Upper lobe of left lung (tissue), 6 donors: ENCODE measurements at regions not wholly inside any gene's neighbourhood (a gene's known extent, or its start where the extent isn't known, plus 50 kb on each side); places are given as distances from the start of the nearest gene placed in this dataset.
"Not testable (repeated sequence)": the region's sequence is repeated elsewhere in the genome, so short reads cannot be mapped to it uniquely, and the experiment has no call there.

Experiments used
- ATAC-seq, 2 donors: fragments of 200-7000 bp; cut with Tn5 transposase; one replicate each; pipeline ENCODE4 v1.9.1; 2022; ENCODE audit warnings: mild to moderate bottlenecking in 2 of 2, moderate library complexity in 2 of 2; ENCODE audit not compliant: low FRiP score in 2 of 2
- DNase-seq, 2 donors: peaks; one replicate each; pipeline ENCODE4 v3.0.0-alpha.2; 2019 to 2020
- H3K27ac ChIP-seq, 4 donors: fragments of 200-600 bp; sonication (generic); one replicate each; pipeline ENCODE4 v1.5.1; 2016 to 2019
- H3K27me3 ChIP-seq, 4 donors: fragments of 200-600 bp; sonication (generic); one replicate each; pipeline ENCODE4 v1.5.1; 2017 to 2019
- H3K36me3 ChIP-seq, 4 donors: fragments of 200-600 bp; sonication (generic); one replicate each; pipeline ENCODE4 v1.5.1; 2016 to 2019
- H3K4me1 ChIP-seq, 4 donors: fragments of 200-600 bp; sonication (generic); one replicate each; pipeline ENCODE4 v1.5.1; 2018 to 2019
- H3K4me3 ChIP-seq, 4 donors: fragments of 200-600 bp; sonication (generic); one replicate each; pipeline ENCODE4 v1.5.1; 2017 to 2019; ENCODE audit warnings: mild to moderate bottlenecking in 2 of 4, moderate library complexity in 1 of 4
- H3K9me3 ChIP-seq, 4 donors: fragments of 200-600 bp; sonication (generic); one replicate each; pipeline ENCODE4 v1.5.1; 2018 to 2019
- EP300 ChIP-seq, 4 donors: sonication (generic); formaldehyde crosslinking; IDR thresholded peaks; one replicate each; pipeline ENCODE4 v1.5.1; 2017; ENCODE audit warnings: antibody characterized with exemption in 4 of 4, control low read depth in 2 of 4
- POLR2A ChIP-seq, 4 donors: fragments of 450-650 bp; IDR thresholded peaks; one replicate each; pipeline ENCODE4 v1.5.1; 2016 to 2017; ENCODE audit warnings: antibody characterized with exemption in 4 of 4, mild to moderate bottlenecking in 2 of 4
- POLR2AphosphoS5 ChIP-seq, 2 donors: sonication (generic); formaldehyde crosslinking; IDR thresholded peaks; one replicate each; pipeline ENCODE4 v1.5.1; 2017; ENCODE audit warnings: antibody characterized with exemption in 2 of 2
- WGBS, 2 donors: methylation state at CpG; one replicate each; pipeline ENCODE4 v1.1.5; 2017 to 2018; 5-methylcytosine and 5-hydroxymethylcytosine counted together
- TF ChIP-seq, protein P1 (sequence below), 6 experiments: fragments of 450-650 bp in 4 of 6; fragments of 200-600 bp in 2 of 6; sonication (generic) in 2 of 6; IDR thresholded peaks; one replicate each; pipeline ENCODE4 v1.5.1; 2016 to 2019; ENCODE audit warnings: antibody characterized with exemption in 6 of 6
- donor health status: DM: no; HTN: no; CAD: no; lungs with moderate emphysema.
- donor health status: DM: no; HTN: yes; CAD: no; lungs with severe emphysema.

DNA sequence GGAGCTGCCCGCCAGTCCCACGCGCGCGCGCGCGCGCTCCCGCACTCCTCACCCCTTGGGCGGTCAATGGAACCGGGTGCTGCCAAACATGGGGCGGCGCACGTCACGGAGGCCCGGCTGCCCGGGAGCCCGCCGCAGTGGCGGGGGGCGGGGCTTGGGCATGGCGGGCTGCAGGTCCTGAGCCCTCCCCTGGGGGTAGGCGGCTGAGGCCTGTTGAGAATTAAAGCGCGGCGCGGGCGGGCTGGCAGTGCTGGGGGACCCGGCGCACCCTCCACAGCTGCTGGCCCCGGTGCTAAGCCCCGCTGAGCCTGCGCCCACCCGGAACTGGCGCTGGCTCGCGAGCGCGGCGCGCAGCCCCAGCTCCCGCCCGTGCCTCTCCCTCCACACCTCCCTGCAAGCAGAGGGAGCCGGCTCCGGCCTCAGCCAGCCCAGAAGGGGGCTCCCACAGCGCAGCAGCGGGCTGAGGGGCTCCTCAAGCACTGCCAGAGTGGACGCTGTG, 634.2 kb downstream of the ANKRD7 start:
- WGBS, 2 donors, result 90 to 96% methylated on average over 20 to 32 of the region's 49 CpGs
- H3K4me3 ChIP-seq, result peak overlapping the region in 3 of 4 donors; percentile 6 to 38 (median 10)
- H3K36me3 ChIP-seq, result no peaks in the 10 kb centered on the region
- H3K9me3 ChIP-seq, result no peaks in the 10 kb centered on the region
- H3K4me1 ChIP-seq, result no peaks in the 10 kb centered on the region
- DNase-seq (peak in 1 of 2 donors; percentile 76), ATAC-seq (no peak)
- no peak overlapping the region for H3K27ac ChIP-seq
- no peaks in the 10 kb centered on the region for H3K27me3 ChIP-seq
- no peak for TF ChIP-seq POLR2A (IDR thresholded peaks at IDR 0.05)
- TF ChIP-seq, protein P1, sequence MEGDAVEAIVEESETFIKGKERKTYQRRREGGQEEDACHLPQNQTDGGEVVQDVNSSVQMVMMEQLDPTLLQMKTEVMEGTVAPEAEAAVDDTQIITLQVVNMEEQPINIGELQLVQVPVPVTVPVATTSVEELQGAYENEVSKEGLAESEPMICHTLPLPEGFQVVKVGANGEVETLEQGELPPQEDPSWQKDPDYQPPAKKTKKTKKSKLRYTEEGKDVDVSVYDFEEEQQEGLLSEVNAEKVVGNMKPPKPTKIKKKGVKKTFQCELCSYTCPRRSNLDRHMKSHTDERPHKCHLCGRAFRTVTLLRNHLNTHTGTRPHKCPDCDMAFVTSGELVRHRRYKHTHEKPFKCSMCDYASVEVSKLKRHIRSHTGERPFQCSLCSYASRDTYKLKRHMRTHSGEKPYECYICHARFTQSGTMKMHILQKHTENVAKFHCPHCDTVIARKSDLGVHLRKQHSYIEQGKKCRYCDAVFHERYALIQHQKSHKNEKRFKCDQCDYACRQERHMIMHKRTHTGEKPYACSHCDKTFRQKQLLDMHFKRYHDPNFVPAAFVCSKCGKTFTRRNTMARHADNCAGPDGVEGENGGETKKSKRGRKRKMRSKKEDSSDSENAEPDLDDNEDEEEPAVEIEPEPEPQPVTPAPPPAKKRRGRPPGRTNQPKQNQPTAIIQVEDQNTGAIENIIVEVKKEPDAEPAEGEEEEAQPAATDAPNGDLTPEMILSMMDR (IDR thresholded peaks at IDR 0.05), result no peak
- TF ChIP-seq POLR2AphosphoS5 (IDR thresholded peaks at IDR 0.05), result no peak
- TF ChIP-seq EP300 (IDR thresholded peaks at IDR 0.05), result no peak

DNA sequence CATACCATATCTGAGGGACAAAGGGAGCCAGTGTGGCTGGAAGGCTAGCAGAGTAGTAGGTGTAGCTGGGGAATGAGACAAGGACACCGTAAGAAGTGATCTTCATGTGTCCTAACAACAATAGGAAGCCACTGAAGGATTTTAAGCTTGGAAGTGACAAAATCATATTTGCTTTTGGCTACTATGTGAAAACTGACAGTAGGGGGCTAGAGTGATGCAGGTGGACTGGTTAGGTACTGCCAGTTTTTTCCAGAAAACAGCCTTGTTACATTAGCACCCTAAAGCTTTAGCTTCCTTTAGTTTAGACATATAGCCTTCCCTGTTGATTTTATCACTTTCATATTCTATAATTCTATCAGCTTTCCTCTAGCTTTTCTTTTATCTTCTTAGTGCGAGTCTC, 637.1 kb downstream of the ANKRD7 start:
- DNase-seq (no peak), ATAC-seq (no peak)
- H3K27me3 ChIP-seq, result no peaks in the 10 kb centered on the region
- no peaks in the 10 kb centered on the region for H3K36me3 ChIP-seq
- 87 to 91% methylated on average over 2 of the region's 2 CpGs for WGBS, 2 donors
- H3K4me3 ChIP-seq, result no peak overlapping the region
- no peaks in the 10 kb centered on the region for H3K4me1 ChIP-seq
- TF ChIP-seq POLR2A (IDR thresholded peaks at IDR 0.05), result no peak
- no peaks in the 10 kb centered on the region for H3K9me3 ChIP-seq
- no peak overlapping the region for H3K27ac ChIP-seq

DNA sequence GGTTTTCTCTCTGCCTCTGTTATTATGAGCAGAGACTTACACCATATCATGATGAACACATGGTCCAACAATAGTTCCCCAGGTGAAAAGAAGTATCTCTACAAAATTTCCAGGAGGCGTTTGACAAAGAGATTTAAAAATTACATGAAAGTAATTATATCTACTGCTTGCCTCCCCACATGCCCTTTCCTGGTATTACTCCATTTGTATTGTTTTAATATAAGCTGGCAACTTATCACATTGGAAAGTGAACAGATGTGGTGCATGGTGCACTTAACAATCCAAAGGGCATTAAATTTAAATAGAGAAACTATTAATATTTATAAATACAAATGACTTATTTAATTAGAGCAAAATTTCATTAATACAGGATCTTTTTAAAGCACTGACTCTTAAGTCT, 638.2 kb downstream of the ANKRD7 start:
- no peak for DNase-seq
- ATAC-seq, result no peak
- Histone ChIP-seq H3K4me1 (no peaks in the 10 kb centered on the region), H3K36me3 (no peaks in the 10 kb centered on the region), H3K27me3 (no peaks in the 10 kb centered on the region), H3K27ac (no peak overlapping the region), H3K9me3 (no peaks in the 10 kb centered on the region), H3K4me3 (no peak overlapping the region)
- TF ChIP-seq, protein P1 (IDR thresholded peaks at IDR 0.05), result no peak
- TF ChIP-seq POLR2AphosphoS5 (IDR thresholded peaks at IDR 0.05) (no peak), EP300 (IDR thresholded peaks at IDR 0.05) (no peak), POLR2A (IDR thresholded peaks at IDR 0.05) (no peak)
- WGBS, 2 donors, result 74 to 83% methylated on average over 1 of the region's 1 CpG

DNA sequence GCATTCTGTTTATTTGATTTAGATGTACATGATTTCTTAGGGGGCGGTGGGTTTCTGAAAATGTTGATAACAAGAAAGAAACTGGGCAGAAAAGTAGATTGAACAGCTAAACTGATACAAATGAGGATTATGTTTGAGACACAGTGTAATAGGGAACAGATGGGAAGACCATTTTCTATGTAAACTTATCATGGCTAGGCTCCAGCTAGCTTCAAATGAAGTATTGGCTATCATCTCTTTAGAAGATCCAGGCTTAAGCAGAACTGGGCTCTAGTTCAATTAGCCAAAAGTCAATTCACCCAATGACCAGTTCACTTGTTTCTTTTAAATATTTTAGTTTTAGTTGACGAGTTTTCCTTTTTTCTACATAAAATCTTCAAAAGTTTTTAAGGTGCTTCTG, 639.5 kb downstream of the ANKRD7 start:
- 62 to 66% methylated on average over 2 of the region's 2 CpGs for WGBS, 2 donors
- Histone ChIP-seq H3K9me3 (no peaks in the 10 kb centered on the region), H3K27ac (no peak overlapping the region), H3K36me3 (no peaks in the 10 kb centered on the region), H3K4me3 (no peak overlapping the region), H3K4me1 (no peaks in the 10 kb centered on the region), H3K27me3 (no peaks in the 10 kb centered on the region)
- TF ChIP-seq POLR2AphosphoS5 (IDR thresholded peaks at IDR 0.05) (no peak), EP300 (IDR thresholded peaks at IDR 0.05) (no peak), POLR2A (IDR thresholded peaks at IDR 0.05) (no peak)
- TF ChIP-seq, protein P1 (IDR thresholded peaks at IDR 0.05), result no peak
- ATAC-seq, result no peak
- DNase-seq, result no peak

DNA sequence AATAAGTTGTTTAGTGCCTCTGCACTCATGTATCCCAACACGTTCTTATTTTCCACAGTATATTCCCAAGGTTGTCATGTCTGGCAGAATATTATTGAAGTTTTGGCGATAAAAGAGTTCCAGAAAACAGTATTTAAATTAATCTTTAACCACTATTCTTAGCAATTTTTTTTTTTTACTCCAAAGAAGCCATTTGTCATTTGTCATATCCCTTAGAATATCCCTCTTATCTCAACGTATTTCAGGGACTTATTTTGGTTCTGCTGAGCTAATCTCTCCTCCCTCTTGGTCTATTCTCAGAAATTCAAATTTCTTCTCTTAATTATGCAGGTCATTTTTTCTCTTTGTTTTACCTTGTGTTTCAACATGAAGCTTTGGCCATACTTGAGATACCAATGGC, 643.4 kb downstream of the ANKRD7 start:
- WGBS, 2 donors, result 48 to 59% methylated on average over 3 of the region's 3 CpGs
- no peaks in the 10 kb centered on the region for H3K4me1 ChIP-seq
- no peaks in the 10 kb centered on the region for H3K36me3 ChIP-seq
- ATAC-seq (no peak), DNase-seq (no peak)
- H3K4me3 ChIP-seq, result no peak overlapping the region
- no peak overlapping the region for H3K27ac ChIP-seq
- TF ChIP-seq EP300 (IDR thresholded peaks at IDR 0.05), result no peak
- no peak for TF ChIP-seq POLR2AphosphoS5 (IDR thresholded peaks at IDR 0.05)
- TF ChIP-seq POLR2A (IDR thresholded peaks at IDR 0.05), result no peak
- TF ChIP-seq, protein P1 (IDR thresholded peaks at IDR 0.05), result no peak
- no peaks in the 10 kb centered on the region for H3K27me3 ChIP-seq
- no peaks in the 10 kb centered on the region for H3K9me3 ChIP-seq

DNA sequence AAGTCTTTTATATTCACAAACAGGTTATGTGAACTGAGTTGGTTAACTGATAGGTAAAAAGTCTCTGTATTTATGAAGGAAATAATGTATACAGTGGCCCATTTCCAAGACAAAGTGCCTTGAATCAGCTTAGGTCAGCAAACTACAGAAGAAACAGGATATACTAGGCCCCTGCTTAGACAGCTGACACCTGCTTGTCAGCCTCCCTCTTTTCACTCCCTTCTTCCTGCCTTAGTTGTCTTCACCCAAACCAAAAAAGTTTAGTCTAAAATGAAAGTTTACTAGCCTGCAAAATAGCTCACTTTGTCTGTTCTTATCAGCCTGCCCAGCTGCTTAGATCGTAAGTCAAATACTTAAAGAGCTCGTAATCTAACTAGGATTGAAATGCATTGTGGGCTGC, 644.6 kb downstream of the ANKRD7 start:
- not testable (repeated sequence) for H3K9me3 ChIP-seq, DNase-seq, H3K27ac ChIP-seq, H3K36me3 ChIP-seq, H3K4me3 ChIP-seq, ATAC-seq, H3K27me3 ChIP-seq, H3K4me1 ChIP-seq
- 58 to 59% methylated on average over 2 of the region's 2 CpGs for WGBS, 2 donors
